GM21619 (cell line): ENCODE measurements at regions not wholly inside any gene's neighbourhood (a gene's known extent, or its start where the extent isn't known, plus 50 kb on each side); places are given as distances from the start of the nearest gene placed in this dataset.

Experiments used
- ATAC-seq: cut with Tn5 transposase; IDR thresholded peaks from one replicate; pipeline ENCODE4 v1.9.1; 2021; ENCODE audit not compliant: unreplicated experiment

DNA sequence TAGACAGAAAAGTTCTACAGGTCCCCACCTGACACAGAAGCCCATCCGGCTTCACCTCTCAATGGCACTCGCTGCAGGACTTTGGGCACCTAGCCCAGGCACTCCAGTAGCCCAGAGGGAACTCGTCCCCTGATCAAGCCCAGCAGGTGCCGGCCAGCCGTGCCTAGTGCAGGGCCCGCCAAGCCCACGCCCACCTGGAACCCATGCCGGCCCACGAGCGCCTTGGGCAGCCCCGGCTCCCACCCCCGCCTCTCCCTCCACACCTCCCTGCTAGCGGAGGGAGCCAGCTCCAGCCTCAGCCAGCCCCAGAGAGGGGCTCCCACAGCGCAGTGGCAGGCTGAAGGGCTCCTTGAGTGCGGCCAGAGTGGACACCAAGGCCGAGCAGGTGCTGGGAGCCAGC is 268.8 kb downstream of the SLITRK1 start:
- ATAC-seq = no peak

- no peak for ATAC-seq
Observed at GRCh38 chr13:83601539-83601938, 280.7 kb downstream of the SLITRK1 start.

DNA sequence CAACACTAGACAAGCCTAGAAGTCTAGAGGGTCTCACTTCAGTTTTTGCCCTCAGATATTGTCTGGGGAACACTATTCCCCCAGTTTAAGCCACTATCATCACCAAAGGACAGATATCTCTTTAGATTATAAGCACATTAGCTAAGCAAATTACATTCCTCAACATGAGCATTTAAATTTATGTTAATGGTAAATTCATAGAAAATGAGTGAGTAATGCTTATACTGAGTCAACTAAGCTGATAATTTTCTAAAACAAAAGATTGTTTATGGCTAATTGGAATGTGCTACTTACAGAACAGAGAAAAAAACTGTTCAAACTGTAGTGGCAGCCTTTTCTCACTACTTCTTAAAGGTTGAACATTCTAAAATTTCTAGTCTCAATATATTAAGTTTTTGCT is 290.2 kb downstream of the SLITRK1 start:
- ATAC-seq = no peak

DNA sequence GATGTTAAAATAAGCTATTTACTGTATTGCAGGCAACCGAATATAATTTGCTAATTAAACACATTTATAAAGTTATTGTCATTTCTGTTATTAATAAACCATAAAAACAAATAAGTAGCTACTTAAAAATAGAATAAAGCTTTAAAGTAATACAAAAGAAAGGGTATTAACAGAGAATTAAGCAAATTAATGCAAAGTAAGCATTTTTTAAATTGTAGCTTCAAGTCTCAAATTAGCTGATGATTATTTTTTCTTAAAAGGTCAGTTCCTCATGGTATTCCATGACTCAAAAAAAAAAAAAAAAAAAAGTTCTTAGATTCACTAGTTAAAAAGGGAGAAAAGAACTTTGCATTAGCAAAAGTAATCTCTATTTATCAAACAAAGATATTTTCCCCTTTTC is 292.5 kb downstream of the SLITRK1 start:
- ATAC-seq = no peak

GRCh38 chr13:83577183-83577582 is 305.1 kb downstream of the SLITRK1 start:
- ATAC-seq = no peak

DNA sequence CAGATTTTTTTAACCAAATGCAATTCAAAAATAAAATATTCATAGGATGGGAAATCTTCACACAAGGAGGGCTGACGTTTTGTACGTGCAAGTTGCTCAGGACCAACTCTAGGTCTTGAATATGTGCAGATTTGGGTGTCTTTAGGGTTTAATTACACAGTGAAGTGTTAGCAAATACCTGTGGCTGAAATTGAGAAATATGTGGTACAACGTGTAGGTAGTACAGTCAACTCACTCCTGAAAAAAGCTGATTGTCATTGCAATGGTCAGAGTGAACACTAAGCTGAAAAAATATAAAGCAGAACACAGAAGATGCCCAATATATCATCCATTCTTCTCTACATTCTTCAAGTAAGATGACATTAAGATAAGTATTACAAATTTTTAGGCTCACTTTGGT is 314.3 kb downstream of the SLITRK1 start:
- no peak for ATAC-seq

- no peak for ATAC-seq
Observed at GRCh38 chr13:83563499-83563898, 318.8 kb downstream of the SLITRK1 start.

GRCh38 chr13:83557845-83558244 is 324.4 kb downstream of the SLITRK1 start:
- no peak for ATAC-seq

DNA sequence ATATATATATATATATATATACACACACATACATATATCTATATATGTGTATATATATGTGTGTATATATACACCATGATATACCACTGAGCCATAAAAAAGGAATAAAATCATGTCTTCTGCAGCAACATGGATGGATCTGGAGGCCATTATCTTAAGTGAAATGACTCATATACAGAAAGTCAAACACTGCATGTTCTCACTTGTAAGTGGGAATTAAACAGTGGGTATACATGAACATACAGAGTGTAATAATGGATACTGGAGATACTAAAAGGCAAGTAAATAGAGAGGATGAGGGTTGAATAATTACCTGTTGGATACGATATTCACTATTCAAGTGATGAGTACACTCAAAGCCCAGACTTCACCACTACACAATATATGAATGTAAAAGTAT is 332.6 kb downstream of the SLITRK1 start:
- no peak for ATAC-seq

DNA sequence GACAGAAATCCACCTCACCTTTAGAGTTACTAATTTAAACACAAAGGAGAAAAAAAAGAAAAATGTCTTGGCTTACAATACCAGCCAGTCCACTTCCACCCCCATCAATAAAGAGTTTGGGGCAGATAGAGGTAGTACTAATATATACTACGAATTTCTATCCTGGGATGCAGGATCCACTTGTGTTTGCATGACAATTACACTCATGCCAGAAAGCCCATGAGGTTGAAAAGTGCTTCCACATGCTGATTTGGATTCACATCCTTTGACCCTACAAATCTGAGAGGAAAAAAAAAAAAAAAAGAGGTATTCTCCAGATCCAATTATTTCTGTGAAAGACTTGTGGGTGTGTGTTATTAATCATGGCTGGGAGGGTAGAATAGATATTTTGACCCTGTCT is 335.2 kb downstream of the SLITRK1 start:
- ATAC-seq = no peak

- no peak for ATAC-seq
Observed at GRCh38 chr13:83546476-83546875, 335.8 kb downstream of the SLITRK1 start.

DNA sequence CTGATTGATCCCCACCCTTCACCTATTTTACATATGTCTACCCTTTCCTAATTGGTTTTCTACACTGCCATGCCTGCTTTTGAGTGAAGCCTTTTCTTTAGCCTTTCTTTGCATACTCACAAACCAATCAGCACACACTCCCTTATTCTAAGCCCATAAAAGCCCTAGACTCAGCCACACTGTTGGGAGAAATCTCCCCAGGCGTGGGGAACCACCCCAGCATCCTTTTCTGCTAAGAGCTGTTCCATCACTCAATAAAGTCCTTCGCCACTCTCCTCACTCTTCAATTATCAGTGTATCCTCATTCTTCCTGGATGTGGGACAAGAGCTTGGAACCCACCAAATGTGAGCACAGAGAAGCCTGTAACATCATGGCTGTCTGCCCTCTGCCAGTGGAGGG is 343.6 kb downstream of the SLITRK1 start:
- ATAC-seq = no peak

DNA sequence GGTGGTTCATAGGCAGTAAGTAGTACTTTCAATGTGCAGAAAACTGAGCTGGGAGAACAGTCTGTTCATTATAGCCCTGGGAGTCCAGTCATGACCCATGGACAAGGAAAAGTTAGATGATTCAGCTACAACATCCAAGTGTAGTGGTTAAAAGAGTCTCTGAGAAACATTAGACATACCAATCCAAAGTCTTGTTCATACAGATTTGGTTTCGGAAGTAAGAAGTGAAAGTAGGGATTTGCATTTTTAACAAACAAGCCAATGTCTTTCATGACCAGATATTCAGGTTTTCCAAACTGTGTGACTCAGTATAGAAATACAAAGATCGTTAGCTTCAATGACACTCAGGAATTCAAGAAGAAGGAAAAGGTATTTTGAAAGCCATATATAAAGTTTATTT is 345.3 kb downstream of the SLITRK1 start:
- no peak for ATAC-seq

DNA sequence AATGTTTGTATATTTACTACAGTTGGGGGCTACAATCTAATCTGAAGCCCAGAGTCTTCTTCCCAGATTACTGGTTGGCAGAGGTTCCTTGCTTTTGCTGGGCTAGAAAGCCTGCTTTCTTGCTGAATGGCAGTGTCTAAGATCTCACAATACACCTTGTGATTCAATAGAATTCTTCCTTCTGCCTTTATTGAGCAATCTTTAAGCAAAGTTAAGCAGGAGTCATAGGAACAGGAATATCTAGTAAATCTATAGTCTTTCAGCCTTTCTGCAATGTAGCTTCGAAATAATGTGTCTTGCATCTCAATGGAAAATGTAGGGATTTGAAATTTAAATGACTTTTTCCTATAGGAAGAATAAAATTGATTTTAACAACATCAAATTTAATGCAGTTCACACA is 346.1 kb downstream of the SLITRK1 start:
- no peak for ATAC-seq

GRCh38 chr13:83532809-83533208 is 349.5 kb downstream of the SLITRK1 start:
- ATAC-seq = no peak

DNA sequence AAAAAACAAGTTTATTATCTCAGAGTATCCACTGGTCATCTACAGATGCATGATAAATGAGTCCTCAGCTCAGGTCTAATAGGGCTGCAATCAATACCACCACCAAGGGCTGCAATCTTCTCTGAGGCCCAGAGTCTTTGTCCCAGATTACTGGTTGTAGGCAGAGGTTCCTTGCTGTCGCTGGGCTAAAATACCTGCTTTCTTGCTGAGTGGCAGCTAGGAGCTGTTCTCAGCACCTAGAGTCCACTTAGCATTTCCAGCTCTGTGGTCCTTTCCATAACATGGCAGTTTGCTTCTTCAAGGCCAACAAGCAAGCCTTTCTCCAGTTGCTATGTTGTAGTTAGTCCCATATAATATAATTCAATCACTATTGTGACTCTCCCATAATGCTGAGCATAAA is 351.3 kb downstream of the SLITRK1 start:
- no peak for ATAC-seq

GRCh38 chr13:83516781-83517180 is 365.5 kb downstream of the SLITRK1 start:
- no peak for ATAC-seq

- ATAC-seq = no peak
Observed at GRCh38 chr13:83515268-83516015, 366.8 kb downstream of the SLITRK1 start.

- ATAC-seq = no peak
Observed at GRCh38 chr13:83508771-83509301, 373.4 kb downstream of the SLITRK1 start.

- ATAC-seq = no peak
Observed at GRCh38 chr13:83503424-83503823, 378.9 kb downstream of the SLITRK1 start.

DNA sequence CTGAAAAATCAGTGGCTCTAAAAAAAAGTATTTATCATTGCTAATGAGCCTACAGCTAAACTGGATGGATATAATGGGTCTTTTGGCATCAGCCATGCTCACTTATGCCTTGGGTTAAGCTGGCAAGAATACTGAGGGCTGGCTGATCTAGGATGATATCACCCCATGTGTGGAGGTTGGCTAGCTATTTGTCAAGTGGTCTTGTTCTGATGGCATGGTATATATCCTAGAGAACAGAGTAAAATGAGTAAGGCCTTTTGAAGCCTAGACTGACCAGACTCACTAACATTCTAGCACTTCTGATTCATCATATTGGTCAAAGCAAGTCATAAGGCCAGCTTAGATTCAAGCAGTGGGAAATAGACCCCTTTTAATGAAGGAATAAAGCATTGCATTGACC is 383.0 kb downstream of the SLITRK1 start:
- ATAC-seq = no peak

- ATAC-seq = no peak
Observed at GRCh38 chr13:83498481-83499190, 383.6 kb downstream of the SLITRK1 start.
